Fibroblast of villous mesenchyme (primary cell): ENCODE measurements at regions not wholly inside any gene's neighbourhood (a gene's known extent, or its start where the extent isn't known, plus 50 kb on each side); places are given as distances from the start of the nearest gene placed in this dataset.

Source experiments
- DNase-seq: peaks from one replicate; pipeline ENCODE4 v3.0.0-alpha.2; 2010; ENCODE audit warnings: low read depth
- H3K4me3 ChIP-seq: 2 replicates; pipeline ENCODE4 v1.5.1; 2011; ENCODE audit warnings: low read depth, mild to moderate bottlenecking, low read length
- CTCF ChIP-seq: IDR thresholded peaks from 2 replicates; pipeline ENCODE4 v1.5.1; 2012; ENCODE audit warnings: low read depth, mild to moderate bottlenecking, low read length; ENCODE audit not compliant: insufficient read depth

DNA sequence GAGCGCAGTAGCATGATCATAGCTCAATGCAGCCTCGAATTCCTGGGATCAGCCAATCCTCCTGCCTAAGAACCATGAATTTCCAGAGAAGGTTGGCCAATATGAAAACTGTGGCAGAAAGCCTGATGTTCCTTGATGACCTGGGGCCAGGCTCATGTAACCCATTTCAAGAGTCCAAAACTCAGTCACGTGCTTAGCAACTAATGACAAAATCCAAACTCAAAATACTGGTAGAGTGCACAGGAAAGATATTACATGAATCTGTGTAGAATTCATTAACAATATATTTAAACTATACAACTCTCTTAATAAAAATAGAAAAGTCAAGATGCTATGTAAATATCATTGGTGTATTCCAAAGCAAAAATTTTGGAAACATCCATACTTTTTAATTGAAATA is 265.7 kb upstream of the NDST3 start:
- no peak for TF ChIP-seq CTCF
- no peak overlapping the region for H3K4me3 ChIP-seq
- no peak for DNase-seq

DNA sequence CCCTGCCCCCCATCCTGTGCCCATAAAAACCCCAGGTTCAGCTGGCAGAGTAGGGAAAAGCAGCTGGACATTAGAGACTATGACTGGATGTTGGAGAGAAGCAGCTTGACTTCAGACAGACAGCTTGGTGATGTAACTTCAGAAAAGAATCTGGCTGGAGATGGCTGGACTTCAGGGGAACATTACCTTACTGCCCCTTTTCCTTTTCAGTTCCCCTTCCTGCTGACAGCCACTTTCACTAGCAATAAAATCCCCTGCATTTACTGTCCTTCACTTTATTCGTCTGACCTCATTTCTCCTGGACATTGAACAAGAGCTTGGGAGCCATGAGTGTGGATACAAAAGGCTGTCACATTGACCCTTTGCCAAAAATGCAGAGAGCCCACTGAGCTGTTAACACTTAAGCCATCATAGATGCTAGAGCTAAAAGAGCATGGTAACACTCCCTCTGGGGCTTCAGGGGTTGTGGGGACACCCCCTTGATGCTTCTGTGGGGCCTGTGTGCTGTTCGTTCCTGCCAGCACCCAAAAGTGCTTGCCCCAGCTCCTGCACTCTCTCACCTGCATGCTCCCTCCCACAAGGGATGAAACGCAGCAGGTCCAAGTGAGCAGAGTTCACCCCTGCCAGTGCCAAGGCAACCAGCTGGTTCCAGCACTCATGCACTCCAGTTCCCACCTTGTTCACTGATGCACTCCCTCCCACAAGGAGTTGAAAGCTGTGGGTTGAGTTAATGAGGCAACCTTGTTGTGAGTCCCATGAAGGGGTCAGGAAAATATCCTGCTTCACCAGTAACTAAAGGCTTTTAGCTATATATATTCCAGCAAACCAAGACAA is 263.8 kb upstream of the NDST3 start:
- no peak for TF ChIP-seq CTCF

DNA sequence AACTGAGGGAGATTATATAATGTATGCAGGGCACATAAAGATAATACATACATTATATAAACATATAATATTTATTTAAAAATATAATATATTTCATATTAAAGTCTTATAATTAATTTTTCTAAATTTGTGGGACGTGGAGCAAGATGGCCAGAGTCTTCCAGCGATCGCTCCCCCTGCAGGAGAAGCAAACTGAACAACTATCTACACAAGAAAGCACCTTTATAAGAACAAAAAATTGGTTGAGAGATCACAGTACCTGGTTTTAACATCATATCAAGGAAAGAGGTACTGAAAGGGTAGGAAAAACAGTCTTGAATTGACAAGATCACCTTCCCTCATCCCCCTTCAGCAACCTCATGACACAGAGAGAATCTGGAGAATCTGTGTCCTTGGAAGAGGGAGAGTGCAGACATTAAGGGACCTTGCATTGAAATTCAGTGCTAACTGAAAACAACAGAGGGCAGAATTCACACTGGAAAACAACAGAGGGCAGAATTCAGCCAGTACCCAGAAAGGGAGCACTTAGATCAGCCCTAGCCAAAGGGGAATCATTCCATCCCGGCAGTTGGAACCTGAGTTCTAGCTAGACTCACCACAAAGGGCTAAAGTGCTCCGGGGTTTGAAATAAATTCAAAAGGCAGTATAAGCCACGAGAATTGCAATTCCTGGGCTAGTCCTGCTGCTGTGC is 262.5 kb upstream of the NDST3 start:
- no peak overlapping the region for H3K4me3 ChIP-seq
- no peak for TF ChIP-seq CTCF
- no peak for DNase-seq

More for the DNA sequence above, 263.8 kb upstream of the NDST3 start:
- DNase-seq = no peak
- H3K4me3 ChIP-seq = no peak overlapping the region

DNA sequence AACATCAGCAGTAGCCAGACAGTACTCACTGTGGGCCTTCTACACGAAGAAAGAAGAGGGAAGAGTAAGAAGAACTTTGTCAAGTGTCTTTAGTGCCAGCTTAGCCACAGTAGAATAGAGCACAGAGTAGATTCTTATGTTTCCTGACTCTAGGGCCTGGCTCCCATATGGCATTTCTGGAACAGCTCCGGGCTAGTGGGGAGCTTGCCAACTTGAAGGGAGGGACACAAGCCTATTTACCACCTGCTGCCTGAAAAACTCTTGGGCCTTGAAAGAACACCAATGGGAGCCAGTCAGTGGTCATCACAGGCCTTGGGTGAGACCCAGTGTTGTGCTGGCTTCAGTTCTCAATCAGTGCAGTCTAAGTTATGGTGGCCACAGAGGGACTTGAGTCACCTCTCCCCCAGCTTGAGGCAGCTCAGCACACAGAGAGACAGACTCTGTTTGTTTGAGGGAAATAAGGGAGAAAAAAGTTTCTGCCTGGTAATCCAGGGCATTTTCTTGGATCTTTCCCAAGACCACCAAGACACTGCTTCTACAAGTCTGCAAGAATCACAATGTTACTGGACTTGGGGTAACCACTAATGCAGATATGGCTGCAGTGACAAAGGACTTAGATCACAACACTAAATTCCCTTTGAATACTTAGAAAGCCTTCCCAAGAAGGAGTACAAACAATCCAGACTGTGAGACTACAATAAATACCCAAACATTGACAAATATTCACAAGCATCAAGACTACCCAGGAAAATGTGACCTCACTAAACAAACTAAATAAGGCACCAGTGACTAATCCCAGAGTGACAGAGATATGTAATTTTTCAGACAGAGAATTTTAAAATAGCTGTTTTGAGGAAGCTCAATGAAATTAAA is 261.0 kb upstream of the NDST3 start:
- no peak overlapping the region for H3K4me3 ChIP-seq
- no peak for DNase-seq
- TF ChIP-seq CTCF = no peak

- H3K4me3 ChIP-seq = no peak overlapping the region
- DNase-seq = no peak
- TF ChIP-seq CTCF = no peak
Measured at GRCh38 chr4:117777721-117778120, 256.6 kb upstream of the NDST3 start.

DNA sequence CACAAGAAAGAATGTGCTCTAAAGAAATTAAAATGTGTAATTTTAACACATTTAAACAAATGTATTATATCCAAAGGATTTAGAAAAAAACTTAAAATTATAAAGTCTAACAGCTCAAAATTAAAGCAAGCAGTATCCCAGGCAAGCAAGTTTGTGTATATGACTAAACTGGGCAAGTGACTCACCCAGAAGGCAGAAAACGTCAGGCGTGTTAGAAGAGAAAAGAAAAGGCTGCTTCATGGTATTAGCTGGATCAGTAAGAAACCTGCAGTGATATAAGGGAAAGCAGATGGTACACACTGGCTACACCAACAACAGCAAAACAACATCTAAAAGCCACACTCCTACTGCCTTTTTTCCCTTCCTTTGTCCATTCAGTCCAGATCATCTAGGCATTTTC is 250.6 kb upstream of the NDST3 start:
- no peak for TF ChIP-seq CTCF
- no peak overlapping the region for H3K4me3 ChIP-seq
- DNase-seq = no peak
